HepG2 (cell line): ENCODE measurements at regions not wholly inside any gene's neighbourhood (a gene's known extent, or its start where the extent isn't known, plus 50 kb on each side); places are given as distances from the start of the nearest gene placed in this dataset.

Source experiments
- ATAC-seq: fragments of 200-7000 bp; cut with Tn5 transposase; 3 replicates; pipeline ENCODE4 v1.9.1; 2020; ENCODE audit warnings: mild to moderate bottlenecking, moderate library complexity
- BruUV-seq: library from RNA; stranded (reverse); fragments of 400-500 nt; replicated peaks from 2 replicates; lab custom pipeline; 2021; lab: Mats Ljungman, UMichigan
- CTCF ChIA-PET: fragments of 300-600 bp; formaldehyde crosslinking; extraction: SDS; loops from one replicate; lab custom pipeline; 2021; ENCODE audit warnings: low total read pairs, inconsistent platforms, low intra/inter-chr PET ratio; lab: Yijun Ruan, JAX
- POLR2A ChIA-PET: fragments of 350-600 bp; sonication (Branson Sonifier 250); formaldehyde crosslinking; loops from one replicate; lab custom pipeline; 2020; ENCODE audit warnings: antibody characterized with exemption, inconsistent platforms; lab: Yijun Ruan, JAX
- DNase-seq: peaks from one replicate; pipeline ENCODE4 v3.0.0-alpha.2; 2015; ENCODE audit warnings: low spot score
- FAIRE-seq: peaks from 3 replicates; lab custom pipeline; 2011; peaks lifted over from hg19 to GRCh38; lab: Jason Lieb, UNC
- H2AFZ ChIP-seq: one replicate; pipeline ENCODE4 v1.6.1; 2011; ENCODE audit warnings: low read length, inconsistent platforms
- H3K27ac ChIP-seq: fragments of 300-600 bp; 3 replicates; pipeline ENCODE4 v1.8.0; 2011; ENCODE audit warnings: mixed run types, mild to moderate bottlenecking, mixed read lengths, low read length, inconsistent platforms; ENCODE audit not compliant: insufficient read depth; ENCODE audit errors: extremely low read length
- H3K27me3 ChIP-seq, 2 experiments: fragments of 200-600 bp in 1 of 2; 2 replicates in 1 of 2; 3 replicates in 1 of 2; pipeline versions ENCODE4 v1.6.0 to v1.8.0; 2011; ENCODE audit warnings: low read length in 2 of 2, mild to moderate bottlenecking in 2 of 2, moderate library complexity in 2 of 2, inconsistent platforms in 1 of 2; ENCODE audit not compliant: insufficient read depth in 2 of 2, control insufficient read depth in 1 of 2
- H3K36me3 ChIP-seq, 2 experiments: fragments of 200-600 bp in 1 of 2; replicated peaks in 1 of 2; 2 replicates in 1 of 2; 3 replicates in 1 of 2; pipeline versions ENCODE4 v1.5.1 to v1.8.0; 2011; ENCODE audit warnings: low read length in 2 of 2, inconsistent platforms in 1 of 2; ENCODE audit not compliant: insufficient read depth in 2 of 2, control insufficient read depth in 1 of 2
- H3K4me1 ChIP-seq: 2 replicates; pipeline ENCODE4 v1.5.1; 2012; ENCODE audit warnings: low read length, inconsistent platforms; ENCODE audit not compliant: insufficient read depth
- H3K4me2 ChIP-seq: 2 replicates; pipeline ENCODE4 v1.6.0; 2011; ENCODE audit warnings: low read depth, low read length, inconsistent platforms
- H3K4me3 ChIP-seq, 3 experiments: fragments of 200-600 bp in 1 of 3; sonication (generic), shearing (Covaris generic) in 1 of 3; replicated peaks in 1 of 3; 2 replicates each; pipeline ENCODE4 v1.5.1; 2011 to 2016; ENCODE audit warnings: low read length in 3 of 3, inconsistent platforms in 2 of 3, low read depth in 2 of 3, mild to moderate bottlenecking in 2 of 3, control low read depth in 1 of 3, mixed read lengths in 1 of 3; ENCODE audit not compliant: insufficient read depth in 1 of 3
- H3K79me2 ChIP-seq: one replicate; pipeline ENCODE4 v1.6.1; 2011; ENCODE audit warnings: low read length, inconsistent platforms; ENCODE audit not compliant: insufficient read depth
- H3K9ac ChIP-seq: 2 replicates; pipeline ENCODE4 v1.6.0; 2011; ENCODE audit warnings: mild to moderate bottlenecking, low read depth, low read length, inconsistent platforms; ENCODE audit not compliant: insufficient read depth
- H3K9me3 ChIP-seq: 2 replicates; pipeline ENCODE4 v1.5.1; 2012; ENCODE audit warnings: mild to moderate bottlenecking, low read length
- H4K20me1 ChIP-seq: 2 replicates; pipeline ENCODE4 v1.6.0; 2011; ENCODE audit warnings: inconsistent platforms, mild to moderate bottlenecking, low read length, moderate library complexity; ENCODE audit not compliant: insufficient read depth
- ETV6 ChIP-seq: sonication (generic); formaldehyde crosslinking; conservative IDR thresholded peaks from 2 replicates; pipeline ENCODE4 v1.4.0; 2020; ENCODE audit warnings: missing genetic modification reagents
- GABPA ChIP-seq, 2 experiments: IDR thresholded peaks; 2 replicates each; pipeline ENCODE4 v1.6.1; 2011 to 2016; ENCODE audit warnings: low read depth in 2 of 2, low read length in 1 of 2, missing biosample characterization in 1 of 2, missing genetic modification characterization in 1 of 2
- NFE2L1 ChIP-seq: sonication (generic); formaldehyde crosslinking; IDR thresholded peaks from 2 replicates; pipeline ENCODE4 v1.4.0; 2020; ENCODE audit warnings: missing genetic modification reagents, mild to moderate bottlenecking, borderline replicate concordance
- SRSF9 ChIP-seq: fragments of 200-400 bp; formaldehyde crosslinking; IDR thresholded peaks from 2 replicates; pipeline ENCODE4 v1.6.1; 2018; ENCODE audit warnings: borderline replicate concordance, mild to moderate bottlenecking, low read depth, low read length; ENCODE audit not compliant: insufficient read depth, poor library complexity, severe bottlenecking
- YEATS4 ChIP-seq: sonication (generic); formaldehyde crosslinking; IDR thresholded peaks from 2 replicates; pipeline ENCODE4 v1.4.0; 2020; ENCODE audit warnings: missing genetic modification reagents, borderline replicate concordance
- ZBTB20 ChIP-seq: sonication (generic); formaldehyde crosslinking; IDR thresholded peaks from 2 replicates; pipeline ENCODE4 v1.8.1; 2023; ENCODE audit warnings: missing genetic modification reagents, low read depth, mild to moderate bottlenecking, borderline replicate concordance
- ZBTB26 ChIP-seq: IDR thresholded peaks from 2 replicates; pipeline ENCODE4 v1.6.1; 2016; ENCODE audit warnings: missing compliant biosample characterization, missing genetic modification reagents, borderline replicate concordance
- ZNF224 ChIP-seq: sonication (generic); formaldehyde crosslinking; IDR thresholded peaks from 2 replicates; pipeline ENCODE4 v1.5.0; 2020; ENCODE audit warnings: mild to moderate bottlenecking, missing genetic modification reagents
- ZNF274 ChIP-seq: sonication (generic); formaldehyde crosslinking; IDR thresholded peaks from 2 replicates; pipeline ENCODE4 v1.5.1; 2020; ENCODE audit warnings: mild to moderate bottlenecking, missing genetic modification reagents
- ZNF776 ChIP-seq: sonication (generic); formaldehyde crosslinking; IDR thresholded peaks from 2 replicates; pipeline ENCODE4 v1.4.0; 2020; ENCODE audit warnings: mild to moderate bottlenecking, missing genetic modification reagents
- WGBS: methylation state at CpG from one replicate; pipeline ENCODE4 v1.1.6; 2017; ENCODE audit warnings: low lambda C conversion rate; 5-methylcytosine and 5-hydroxymethylcytosine counted together
- in situ Hi-C: cut with HindIII; loops from 2 replicates; pipeline ENCODE4 v1.10.0; 2017; ENCODE audit warnings: low pct_unique_long_range_greater_than_20kb; ENCODE audit not compliant: extremely low pct_ligation_motif_present
- intact Hi-C: fragments of 100-400 bp; cut with micrococcal nuclease; formaldehyde crosslinking; loops from one replicate; pipeline ENCODE4 v1.10.0; 2022; ENCODE audit not compliant: unreplicated experiment

GRCh38 chr13:73956795-73957408 lies 177.3 kb downstream of the KLF12 start:
- Histone ChIP-seq H3K79me2 (no peaks in the 10 kb centered on the region), H3K9ac (no peak overlapping the region), H3K4me3 (no peak overlapping the region), H4K20me1 (no peaks in the 10 kb centered on the region), H3K36me3 (no peaks in the 10 kb centered on the region), H3K9me3 (no peaks in the 10 kb centered on the region), H2AFZ (no peak overlapping the region), H3K27me3 (no peaks in the 10 kb centered on the region), H3K27ac (no peak overlapping the region), H3K4me2 (no peak overlapping the region), H3K4me1 (no peaks in the 10 kb centered on the region)
- in situ Hi-C loops, result no loop called here
- TF ChIP-seq YEATS4 (CRISPR knock-in tag) (no peak), NFE2L1 (no peak), SRSF9 (peak; percentile 91), ZBTB20 (CRISPR knock-in tag) (no peak), ZNF274 (CRISPR knock-in tag) (no peak), GABPA (IDR thresholded peaks at IDR 0.05; ENCODE audit: low read depth, low read length) (no peak), GABPA (CRISPR knock-in tag; IDR thresholded peaks at IDR 0.05; ENCODE audit: low read depth) (no peak)
- no TSS peak for BruUV-seq
- ATAC-seq, result no peak
- POLR2A ChIA-PET, result no interaction called here
- DNase-seq, result no peak
- CTCF ChIA-PET, result no interaction called here
- intact Hi-C loops, result no loop called here
- WGBS, result 14% methylated on average over 1 of the region's 1 CpG
- no peak for FAIRE-seq

GRCh38 chr13:73955977-73956500 lies 178.2 kb downstream of the KLF12 start:
- BruUV-seq, result no TSS peak
- ChIA-PET CTCF (no interaction called here), POLR2A (no interaction called here)
- FAIRE-seq (no peak), DNase-seq (no peak), ATAC-seq (no peak)
- no peak overlapping the region for H3K4me3 ChIP-seq
- no peaks in the 10 kb centered on the region for H3K27me3 ChIP-seq
- no peak overlapping the region for H2AFZ ChIP-seq
- H3K27ac ChIP-seq, result no peak overlapping the region
- no peaks in the 10 kb centered on the region for H3K79me2 ChIP-seq
- H3K36me3 ChIP-seq, result no peaks in the 10 kb centered on the region
- in situ Hi-C loops (no loop called here), intact Hi-C loops (no loop called here)
- H3K4me1 ChIP-seq, result no peaks in the 10 kb centered on the region
- no peaks in the 10 kb centered on the region for H3K9me3 ChIP-seq
- no peak overlapping the region for H3K4me2 ChIP-seq
- H3K9ac ChIP-seq, result no peak overlapping the region
- 34% methylated on average over 2 of the region's 2 CpGs for WGBS
- H4K20me1 ChIP-seq, result no peaks in the 10 kb centered on the region
- TF ChIP-seq ZNF776 (CRISPR knock-in tag) (no peak), ZNF224 (CRISPR knock-in tag) (no peak), ETV6 (CRISPR knock-in tag) (no peak), ZBTB26 (CRISPR knock-in tag) (no peak)
